Suprapubic skin (tissue), 4 donors: ENCODE measurements at regions not wholly inside any gene's neighbourhood (a gene's known extent, or its start where the extent isn't known, plus 50 kb on each side); places are given as distances from the start of the nearest gene placed in this dataset.

Experiments
- EP300 ChIP-seq: sonication (generic); formaldehyde crosslinking; IDR thresholded peaks from one replicate; pipeline ENCODE4 v1.6.1; 2017; ENCODE audit warnings: antibody characterized with exemption
- POLR2A ChIP-seq, 2 donors: fragments of 450-650 bp; IDR thresholded peaks; one replicate each; pipeline ENCODE4 v1.6.1; 2017; ENCODE audit warnings: antibody characterized with exemption in 2 of 2, mild to moderate bottlenecking in 2 of 2, moderate library complexity in 2 of 2
- POLR2AphosphoS5 ChIP-seq, 3 donors: sonication (generic); formaldehyde crosslinking; IDR thresholded peaks; one replicate each; pipeline ENCODE4 v1.6.1; 2017; ENCODE audit warnings: antibody characterized with exemption in 3 of 3
- TF ChIP-seq, protein P1 (sequence below), 2 donors: fragments of 200-600 bp in 1 of 2; fragments of 450-650 bp in 1 of 2; sonication (generic) in 1 of 2; IDR thresholded peaks; one replicate each; pipeline ENCODE4 v1.5.1; 2016 to 2019; ENCODE audit warnings: antibody characterized with exemption in 2 of 2, mild to moderate bottlenecking in 1 of 2, moderate library complexity in 1 of 2

DNA sequence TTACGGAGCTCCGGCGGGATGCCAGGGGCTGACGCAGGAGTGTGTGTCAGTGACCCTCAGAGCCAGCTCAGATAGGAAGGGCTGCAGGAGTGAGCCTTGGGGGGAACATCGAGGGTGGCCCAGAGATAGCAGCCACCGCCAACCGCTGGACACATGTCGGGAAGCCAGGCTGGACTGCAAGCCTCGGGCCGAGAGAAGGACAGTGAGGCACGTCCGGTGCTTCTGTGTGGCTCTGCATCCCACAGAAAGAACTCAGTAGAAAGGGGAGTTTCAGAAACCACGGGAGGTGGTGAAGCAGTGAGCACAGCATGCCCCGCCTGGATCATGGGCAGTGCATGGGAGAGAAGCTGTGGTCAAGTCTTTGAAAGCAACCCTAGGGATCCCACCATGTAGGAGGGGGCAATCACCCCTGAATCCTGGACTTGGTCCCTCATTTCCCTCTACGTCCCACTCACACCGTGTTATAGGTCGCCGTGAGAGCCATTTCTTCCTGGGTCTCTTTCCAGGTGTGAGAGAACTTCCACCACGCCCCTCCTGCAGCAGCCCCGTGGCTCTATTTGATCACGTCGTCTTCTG is 383.7 kb upstream of the CDH4 start:
- TF ChIP-seq POLR2AphosphoS5 (IDR thresholded peaks at IDR 0.05) (no peak), POLR2A (IDR thresholded peaks at IDR 0.05) (no peak), EP300 (no peak)
- TF ChIP-seq, protein P1, sequence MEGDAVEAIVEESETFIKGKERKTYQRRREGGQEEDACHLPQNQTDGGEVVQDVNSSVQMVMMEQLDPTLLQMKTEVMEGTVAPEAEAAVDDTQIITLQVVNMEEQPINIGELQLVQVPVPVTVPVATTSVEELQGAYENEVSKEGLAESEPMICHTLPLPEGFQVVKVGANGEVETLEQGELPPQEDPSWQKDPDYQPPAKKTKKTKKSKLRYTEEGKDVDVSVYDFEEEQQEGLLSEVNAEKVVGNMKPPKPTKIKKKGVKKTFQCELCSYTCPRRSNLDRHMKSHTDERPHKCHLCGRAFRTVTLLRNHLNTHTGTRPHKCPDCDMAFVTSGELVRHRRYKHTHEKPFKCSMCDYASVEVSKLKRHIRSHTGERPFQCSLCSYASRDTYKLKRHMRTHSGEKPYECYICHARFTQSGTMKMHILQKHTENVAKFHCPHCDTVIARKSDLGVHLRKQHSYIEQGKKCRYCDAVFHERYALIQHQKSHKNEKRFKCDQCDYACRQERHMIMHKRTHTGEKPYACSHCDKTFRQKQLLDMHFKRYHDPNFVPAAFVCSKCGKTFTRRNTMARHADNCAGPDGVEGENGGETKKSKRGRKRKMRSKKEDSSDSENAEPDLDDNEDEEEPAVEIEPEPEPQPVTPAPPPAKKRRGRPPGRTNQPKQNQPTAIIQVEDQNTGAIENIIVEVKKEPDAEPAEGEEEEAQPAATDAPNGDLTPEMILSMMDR (IDR thresholded peaks at IDR 0.05) = no peak
